Neuronal stem cell (in vitro differentiated cells): ENCODE measurements at regions not wholly inside any gene's neighbourhood (a gene's known extent, or its start where the extent isn't known, plus 50 kb on each side); places are given as distances from the start of the nearest gene placed in this dataset.

ENCODE experiments used
- DNase-seq: peaks from one replicate; pipeline ENCODE4 v3.0.0-alpha.2; 2013; ENCODE audit warnings: low spot score
- H2AFZ ChIP-seq: one replicate; pipeline ENCODE4 v1.6.1; 2013; ENCODE audit warnings: mild to moderate bottlenecking, low read length, inconsistent platforms
- H2AK5ac ChIP-seq: 2 replicates; pipeline ENCODE4 v1.6.1; 2013; ENCODE audit warnings: low read depth, mild to moderate bottlenecking, inconsistent platforms, low read length, moderate library complexity, mixed read lengths
- H2BK120ac ChIP-seq: 2 replicates; pipeline ENCODE4 v1.6.1; 2013; ENCODE audit warnings: low read depth, mild to moderate bottlenecking, inconsistent platforms, low read length, moderate library complexity, mixed read lengths
- H2BK12ac ChIP-seq: one replicate; pipeline ENCODE4 v1.6.1; 2013; ENCODE audit warnings: low read length, inconsistent platforms
- H2BK15ac ChIP-seq: 2 replicates; pipeline ENCODE4 v1.6.1; 2013; ENCODE audit warnings: mild to moderate bottlenecking, low read length, inconsistent platforms, mixed read lengths
- H2BK5ac ChIP-seq: one replicate; pipeline ENCODE4 v1.6.1; 2013; ENCODE audit warnings: inconsistent platforms, mild to moderate bottlenecking, low read length, moderate library complexity
- H3K14ac ChIP-seq: one replicate; pipeline ENCODE4 v1.6.1; 2013; ENCODE audit warnings: low read length, inconsistent platforms
- H3K18ac ChIP-seq: 2 replicates; pipeline ENCODE4 v1.6.1; 2013; ENCODE audit warnings: low read length, inconsistent platforms
- H3K23ac ChIP-seq: 2 replicates; pipeline ENCODE4 v1.6.1; 2013; ENCODE audit warnings: low read depth, mild to moderate bottlenecking, mixed read lengths, low read length, inconsistent platforms; ENCODE audit not compliant: poor library complexity
- H3K27ac ChIP-seq: replicated peaks from 3 replicates; pipeline ENCODE4 v1.5.1; 2013; ENCODE audit warnings: low read length, inconsistent platforms
- H3K27me3 ChIP-seq, 3 experiments: 2 replicates each; pipeline ENCODE4 v1.6.1; 2013; ENCODE audit warnings: low read length in 3 of 3, mild to moderate bottlenecking in 2 of 3, inconsistent platforms in 1 of 3, low read depth in 1 of 3, mixed read lengths in 1 of 3, moderate library complexity in 1 of 3; ENCODE audit not compliant: control insufficient read depth in 3 of 3, insufficient read depth in 3 of 3
- H3K36me3 ChIP-seq, 2 donors: replicated peaks in 1 of 2; 2 replicates each; pipeline ENCODE4 v1.6.1; 2013; ENCODE audit warnings: low read length in 2 of 2; ENCODE audit not compliant: control insufficient read depth in 2 of 2, insufficient read depth in 2 of 2
- H3K4ac ChIP-seq: 2 replicates; pipeline ENCODE4 v1.6.1; 2013; ENCODE audit warnings: inconsistent platforms, mild to moderate bottlenecking, low read length, moderate library complexity
- H3K4me1 ChIP-seq, 2 donors: 1 replicate in 1 of 2; 2 replicates in 1 of 2; pipeline ENCODE4 v1.6.1; 2013; ENCODE audit warnings: low read length in 2 of 2, low read depth in 1 of 2; ENCODE audit not compliant: control insufficient read depth in 2 of 2, insufficient read depth in 1 of 2
- H3K4me2 ChIP-seq: one replicate; pipeline ENCODE4 v1.6.1; 2013; ENCODE audit warnings: mild to moderate bottlenecking, low read length, inconsistent platforms; ENCODE audit not compliant: insufficient read depth, poor library complexity, severe bottlenecking
- H3K4me3 ChIP-seq, 2 donors: 2 replicates each; pipeline ENCODE4 v1.5.1; 2013; ENCODE audit warnings: low read length in 2 of 2, mild to moderate bottlenecking in 2 of 2, inconsistent platforms in 1 of 2, moderate library complexity in 1 of 2
- H3K79me1 ChIP-seq: one replicate; pipeline ENCODE4 v1.6.1; 2013; ENCODE audit warnings: low read depth, mild to moderate bottlenecking, inconsistent platforms, low read length, moderate library complexity
- H3K9ac ChIP-seq: one replicate; pipeline ENCODE4 v1.6.1; 2013; ENCODE audit warnings: mild to moderate bottlenecking, low read depth, low read length, inconsistent platforms; ENCODE audit not compliant: poor library complexity
- H3K9me3 ChIP-seq, 2 donors: replicated peaks in 1 of 2; 2 replicates each; pipeline versions ENCODE3 to v1.6.1; 2013; ENCODE audit warnings: low read length in 2 of 2, mild to moderate bottlenecking in 2 of 2, inconsistent platforms in 1 of 2, low read depth in 1 of 2, mixed read lengths in 1 of 2, moderate library complexity in 1 of 2; ENCODE audit not compliant: control insufficient read depth in 2 of 2, insufficient read depth in 1 of 2
- H4K8ac ChIP-seq: one replicate; pipeline ENCODE4 v1.6.1; 2013; ENCODE audit warnings: low read depth, mild to moderate bottlenecking, inconsistent platforms, low read length, moderate library complexity
- H4K91ac ChIP-seq: one replicate; pipeline ENCODE4 v1.6.1; 2013; ENCODE audit warnings: low read length, low read depth, mild to moderate bottlenecking, inconsistent platforms; ENCODE audit not compliant: poor library complexity
- WGBS, 2 donors: extraction: QIAGEN DNeasy Blood & Tissue Kit; methylation state at CpG; one replicate each; pipeline ENCODE4 v1.1.7; 2013; ENCODE audit warnings: missing lambda C conversion rate in 2 of 2, mixed read lengths in 1 of 2; ENCODE audit not compliant: insufficient read length in 2 of 2, insufficient replicate concordance in 1 of 2; ENCODE audit errors: extremely low coverage in 2 of 2; 5-methylcytosine and 5-hydroxymethylcytosine counted together

- no peaks in the 10 kb centered on the region for H3K79me1 ChIP-seq
- no peak overlapping the region for H3K4me2 ChIP-seq
- no peak overlapping the region for H2AK5ac ChIP-seq
- H3K4me1 ChIP-seq = no peaks in the 10 kb centered on the region
- no peak overlapping the region for H2BK12ac ChIP-seq
- H3K18ac ChIP-seq = no peak overlapping the region
- no peak overlapping the region for H3K4me3 ChIP-seq
- H2BK5ac ChIP-seq = no peak overlapping the region
- H3K36me3 ChIP-seq = no peaks in the 10 kb centered on the region
- H3K9me3 ChIP-seq = no peaks in the 10 kb centered on the region
- H3K23ac ChIP-seq = no peak overlapping the region
- no peak overlapping the region for H3K9ac ChIP-seq
- H2BK120ac ChIP-seq = no peak overlapping the region
- no peak overlapping the region for H2BK15ac ChIP-seq
- no peak overlapping the region for H3K14ac ChIP-seq
- no peak overlapping the region for H3K4ac ChIP-seq
- DNase-seq = no peak
- no peak overlapping the region for H2AFZ ChIP-seq
- WGBS, 2 donors = no CpG with 5 or more reads among the region's 3 CpGs
- H4K91ac ChIP-seq = no peak overlapping the region
- no peaks in the 10 kb centered on the region for H3K27me3 ChIP-seq
- H4K8ac ChIP-seq = no peak overlapping the region
- H3K27ac ChIP-seq = no peak overlapping the region
Observed at GRCh38 chr15:35150361-35150760, 65.3 kb upstream of the NANOGP8 start.

DNA sequence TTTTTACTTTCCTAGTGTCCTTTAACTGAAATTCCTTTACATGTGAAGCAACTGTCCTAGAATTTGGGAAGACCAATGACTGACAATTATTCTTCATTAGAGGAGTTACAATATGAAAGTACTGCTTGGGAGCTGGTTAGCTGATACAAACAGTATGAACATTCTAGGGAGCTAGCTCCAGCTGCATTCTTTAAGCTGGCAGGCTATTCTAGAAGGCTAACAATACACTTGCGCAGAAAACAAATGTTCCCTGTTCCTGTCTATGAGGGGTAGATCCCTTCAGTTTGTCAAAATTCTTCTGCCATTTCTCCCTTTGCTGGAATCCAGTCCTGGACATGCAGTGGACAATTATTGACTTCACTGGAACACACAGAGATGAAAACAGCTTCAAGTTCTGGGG lies 60.2 kb upstream of the NANOGP8 start:
- no peak overlapping the region for H3K27ac ChIP-seq
- no peak overlapping the region for H3K4me3 ChIP-seq
- no peaks in the 10 kb centered on the region for H3K36me3 ChIP-seq
- H2BK5ac ChIP-seq = no peak overlapping the region
- H3K18ac ChIP-seq = no peak overlapping the region
- no peak overlapping the region for H4K91ac ChIP-seq
- H3K9me3 ChIP-seq = no peaks in the 10 kb centered on the region
- H2BK120ac ChIP-seq = no peak overlapping the region
- H4K8ac ChIP-seq = no peak overlapping the region
- H2BK15ac ChIP-seq = no peak overlapping the region
- no peak overlapping the region for H3K4ac ChIP-seq
- H3K9ac ChIP-seq = no peak overlapping the region
- no peak overlapping the region for H2AFZ ChIP-seq
- H2AK5ac ChIP-seq = no peak overlapping the region
- no peaks in the 10 kb centered on the region for H3K27me3 ChIP-seq
- no peaks in the 10 kb centered on the region for H3K79me1 ChIP-seq
- H3K4me2 ChIP-seq = no peak overlapping the region
- no peak overlapping the region for H3K14ac ChIP-seq
- DNase-seq = no peak
- no peak overlapping the region for H2BK12ac ChIP-seq
- no peak overlapping the region for H3K23ac ChIP-seq
- H3K4me1 ChIP-seq = peaks cover 0 to 3% of the 10 kb centered on the region in 2 donors
- no CpG with 5 or more reads among the region's 1 CpG for WGBS, 2 donors

DNA sequence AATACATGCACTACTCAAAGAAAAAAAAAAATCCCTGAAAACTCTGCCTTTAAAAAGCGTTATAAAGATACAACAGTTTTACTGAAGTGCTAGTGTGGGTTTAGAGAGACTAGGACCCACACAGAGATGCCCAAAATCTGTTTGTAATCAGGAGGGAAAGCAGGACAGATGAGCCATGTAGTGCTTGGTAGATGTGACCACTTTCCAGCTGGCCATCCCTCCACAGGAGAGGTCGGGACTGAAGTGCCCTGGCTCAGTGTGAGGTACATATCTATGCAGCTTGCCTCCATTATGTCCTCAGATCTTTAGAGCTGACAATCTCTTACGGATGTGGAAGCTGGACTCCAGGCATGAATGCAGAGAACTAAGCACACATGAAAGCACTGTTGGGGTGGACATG lies 57.5 kb upstream of the NANOGP8 start:
- Histone ChIP-seq H2BK5ac (no peak overlapping the region), H3K4me2 (no peak overlapping the region), H2BK15ac (no peak overlapping the region), H3K9ac (no peak overlapping the region), H3K27me3 (peaks cover 0 to 2% (median 0%) of the 10 kb centered on the region in 3 experiments), H3K9me3 (peaks cover 0 to 3% of the 10 kb centered on the region in 2 donors), H3K18ac (no peak overlapping the region), H2AK5ac (no peak overlapping the region), H2BK12ac (no peak overlapping the region), H3K23ac (no peak overlapping the region), H3K4ac (no peak overlapping the region), H3K4me1 (peaks cover 0 to 3% of the 10 kb centered on the region in 2 donors), H2BK120ac (no peak overlapping the region), H3K27ac (no peak overlapping the region), H4K8ac (no peak overlapping the region), H3K4me3 (no peak overlapping the region), H2AFZ (peak overlapping the region; percentile 16), H3K36me3 (no peaks in the 10 kb centered on the region), H4K91ac (no peak overlapping the region), H3K14ac (no peak overlapping the region), H3K79me1 (no peaks in the 10 kb centered on the region)
- DNase-seq = no peak
- WGBS, 2 donors = no CpG with 5 or more reads among the region's 3 CpGs

- H3K4ac ChIP-seq = no peak overlapping the region
- no peak overlapping the region for H2AFZ ChIP-seq
- H3K14ac ChIP-seq = no peak overlapping the region
- no peak overlapping the region for H3K4me3 ChIP-seq
- H2BK15ac ChIP-seq = no peak overlapping the region
- H3K9ac ChIP-seq = no peak overlapping the region
- H3K4me1 ChIP-seq = peaks cover 0 to 3% of the 10 kb centered on the region in 2 donors
- H4K91ac ChIP-seq = no peak overlapping the region
- no peak overlapping the region for H2BK120ac ChIP-seq
- H2AK5ac ChIP-seq = no peak overlapping the region
- H3K18ac ChIP-seq = no peak overlapping the region
- no peak overlapping the region for H3K23ac ChIP-seq
- peaks cover 0 to 2% (median 0%) of the 10 kb centered on the region in 3 experiments for H3K27me3 ChIP-seq
- H3K36me3 ChIP-seq = no peaks in the 10 kb centered on the region
- H3K4me2 ChIP-seq = no peak overlapping the region
- H4K8ac ChIP-seq = no peak overlapping the region
- H3K9me3 ChIP-seq = peaks cover 0 to 3% of the 10 kb centered on the region in 2 donors
- H3K27ac ChIP-seq = no peak overlapping the region
- no peaks in the 10 kb centered on the region for H3K79me1 ChIP-seq
- no peak overlapping the region for H2BK12ac ChIP-seq
- no peak for DNase-seq
- no peak overlapping the region for H2BK5ac ChIP-seq
Observed at GRCh38 chr15:35141743-35142471, 56.8 kb upstream of the NANOGP8 start.
